ENCODE measurements at regions not wholly inside any gene's neighbourhood (a gene's known extent, or its start where the extent isn't known, plus 50 kb on each side); places are given as distances from the start of the nearest gene placed in this dataset.
"Not testable (repeated sequence)": the region's sequence is repeated elsewhere in the genome, so short reads cannot be mapped to it uniquely, and the experiment has no call there.

DNA sequence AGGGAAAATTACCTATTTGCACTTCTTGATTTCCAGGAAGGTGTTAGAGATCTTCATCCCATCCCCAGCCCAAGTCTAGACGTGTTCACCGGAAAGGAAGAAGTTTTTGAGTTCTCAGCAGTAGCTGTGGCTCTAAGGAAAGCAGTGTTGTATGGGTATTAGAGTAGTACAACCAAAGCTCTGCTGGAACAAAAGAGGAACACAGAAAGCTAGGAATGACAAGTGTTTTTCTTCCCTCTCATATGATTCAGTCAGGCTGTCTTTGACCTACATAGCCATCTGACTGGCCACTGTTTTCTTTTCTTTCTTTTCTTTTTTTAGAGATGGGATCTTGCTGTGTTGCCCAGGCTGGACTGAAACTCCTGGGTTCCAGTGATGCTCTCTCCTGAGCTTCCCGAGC is 82.7 kb upstream of the SLC39A10 start:
- Histone ChIP-seq H3K4me3 (no peak overlapping the region), H3K9me3 (no peaks in the 10 kb centered on the region), H3K4me1 (peaks cover 11 to 14% of the 10 kb centered on the region in 2 donors), H3K36me3 (no peaks in the 10 kb centered on the region), H3K27ac (no peak overlapping the region), H3K27me3 (no peaks in the 10 kb centered on the region)
- intact Hi-C loops (cut with DNase I), result no loop called here
- TF ChIP-seq, protein P1, sequence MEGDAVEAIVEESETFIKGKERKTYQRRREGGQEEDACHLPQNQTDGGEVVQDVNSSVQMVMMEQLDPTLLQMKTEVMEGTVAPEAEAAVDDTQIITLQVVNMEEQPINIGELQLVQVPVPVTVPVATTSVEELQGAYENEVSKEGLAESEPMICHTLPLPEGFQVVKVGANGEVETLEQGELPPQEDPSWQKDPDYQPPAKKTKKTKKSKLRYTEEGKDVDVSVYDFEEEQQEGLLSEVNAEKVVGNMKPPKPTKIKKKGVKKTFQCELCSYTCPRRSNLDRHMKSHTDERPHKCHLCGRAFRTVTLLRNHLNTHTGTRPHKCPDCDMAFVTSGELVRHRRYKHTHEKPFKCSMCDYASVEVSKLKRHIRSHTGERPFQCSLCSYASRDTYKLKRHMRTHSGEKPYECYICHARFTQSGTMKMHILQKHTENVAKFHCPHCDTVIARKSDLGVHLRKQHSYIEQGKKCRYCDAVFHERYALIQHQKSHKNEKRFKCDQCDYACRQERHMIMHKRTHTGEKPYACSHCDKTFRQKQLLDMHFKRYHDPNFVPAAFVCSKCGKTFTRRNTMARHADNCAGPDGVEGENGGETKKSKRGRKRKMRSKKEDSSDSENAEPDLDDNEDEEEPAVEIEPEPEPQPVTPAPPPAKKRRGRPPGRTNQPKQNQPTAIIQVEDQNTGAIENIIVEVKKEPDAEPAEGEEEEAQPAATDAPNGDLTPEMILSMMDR (IDR thresholded peaks at IDR 0.05), result no peak
- DNase-seq, result no peak
- ATAC-seq, result peak; percentile 64

- TF ChIP-seq, protein P1 (IDR thresholded peaks at IDR 0.05), result no peak
- H3K27me3 ChIP-seq, result no peaks in the 10 kb centered on the region
- H3K4me1 ChIP-seq, result peaks cover 11 to 14% of the 10 kb centered on the region in 2 donors
- no peak overlapping the region for H3K4me3 ChIP-seq
- no peak overlapping the region for H3K27ac ChIP-seq
- no peak for ATAC-seq
- intact Hi-C loops (cut with DNase I), result no loop called here
- H3K9me3 ChIP-seq, result no peaks in the 10 kb centered on the region
- no peak for DNase-seq
- no peaks in the 10 kb centered on the region for H3K36me3 ChIP-seq
Observed at GRCh38 chr2:195572895-195573683, 83.9 kb upstream of the SLC39A10 start.

- DNase-seq (no peak), ATAC-seq (no peak)
Observed at GRCh38 chr2:195570329-195570728, 86.7 kb upstream of the SLC39A10 start.

GRCh38 chr2:195569255-195569654 is 87.8 kb upstream of the SLC39A10 start:
- Histone ChIP-seq H3K27me3 (no peaks in the 10 kb centered on the region), H3K36me3 (no peaks in the 10 kb centered on the region), H3K9me3 (no peaks in the 10 kb centered on the region), H3K27ac (no peak overlapping the region), H3K4me3 (no peak overlapping the region), H3K4me1 (no peaks in the 10 kb centered on the region)
- DNase-seq (no peak), ATAC-seq (no peak)
- intact Hi-C loops (cut with DNase I), result no loop called here
- TF ChIP-seq, protein P1 (IDR thresholded peaks at IDR 0.05), result no peak

More at GRCh38 chr2:195570329-195570728, 86.7 kb upstream of the SLC39A10 start:
- H3K36me3 ChIP-seq, result no peaks in the 10 kb centered on the region
- peaks cover under 1 to 4% of the 10 kb centered on the region in 2 donors for H3K4me1 ChIP-seq
- intact Hi-C loops (cut with DNase I), result no loop called here
- TF ChIP-seq, protein P1 (IDR thresholded peaks at IDR 0.05), result no peak
- H3K27me3 ChIP-seq, result no peaks in the 10 kb centered on the region
- H3K27ac ChIP-seq, result no peak overlapping the region
- H3K9me3 ChIP-seq, result no peaks in the 10 kb centered on the region
- no peak overlapping the region for H3K4me3 ChIP-seq

- H3K9me3 ChIP-seq; H3K27me3 ChIP-seq; H3K4me3 ChIP-seq; intact Hi-C loops (cut with DNase I); H3K36me3 ChIP-seq; ATAC-seq; DNase-seq: not testable (repeated sequence)
- Histone ChIP-seq H3K27ac (peak overlapping the region; percentile 20 to 51), H3K4me1 (peaks cover 4 to 26% of the 10 kb centered on the region in 2 donors)
Observed at GRCh38 chr2:195564625-195565135, 92.3 kb upstream of the SLC39A10 start.

All from left lung (tissue), 4 donors.